ENCODE measurements at regions not wholly inside any gene's neighbourhood (a gene's known extent, or its start where the extent isn't known, plus 50 kb on each side); places are given as distances from the start of the nearest gene placed in this dataset.

DNA sequence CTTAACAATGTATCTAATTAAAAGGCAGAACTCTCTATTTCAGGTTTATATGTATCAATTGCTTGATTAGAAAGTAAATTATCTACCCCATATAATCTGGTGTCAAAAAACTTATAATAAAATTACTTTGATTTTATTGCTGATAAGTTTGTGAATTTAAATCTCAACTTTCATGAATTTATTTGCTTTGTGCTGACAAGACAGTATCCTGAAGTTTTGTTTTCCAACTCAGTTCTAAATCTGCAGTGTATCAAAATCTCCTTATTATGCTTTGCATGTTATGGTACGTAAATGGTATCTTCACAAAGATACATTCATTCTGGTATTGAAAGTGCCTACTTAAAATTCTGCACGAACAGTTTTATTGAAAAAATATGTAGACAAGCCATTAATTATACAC is 78.5 kb upstream of the ZNF717 start:
- no peak for TF ChIP-seq EP300 (IDR thresholded peaks at IDR 0.05; ENCODE audit: borderline replicate concordance)
- TF ChIP-seq CEBPB (IDR thresholded peaks at IDR 0.05) = no peak
- no peak for TF ChIP-seq YY1 (IDR thresholded peaks at IDR 0.05; ENCODE audit: low read depth)
- no peak for TF ChIP-seq MAX (IDR thresholded peaks at IDR 0.05)
- TF ChIP-seq, protein P1, sequence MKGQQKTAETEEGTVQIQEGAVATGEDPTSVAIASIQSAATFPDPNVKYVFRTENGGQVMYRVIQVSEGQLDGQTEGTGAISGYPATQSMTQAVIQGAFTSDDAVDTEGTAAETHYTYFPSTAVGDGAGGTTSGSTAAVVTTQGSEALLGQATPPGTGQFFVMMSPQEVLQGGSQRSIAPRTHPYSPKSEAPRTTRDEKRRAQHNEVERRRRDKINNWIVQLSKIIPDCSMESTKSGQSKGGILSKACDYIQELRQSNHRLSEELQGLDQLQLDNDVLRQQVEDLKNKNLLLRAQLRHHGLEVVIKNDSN (IDR thresholded peaks at IDR 0.05) = no peak
- TF ChIP-seq, protein P2, sequence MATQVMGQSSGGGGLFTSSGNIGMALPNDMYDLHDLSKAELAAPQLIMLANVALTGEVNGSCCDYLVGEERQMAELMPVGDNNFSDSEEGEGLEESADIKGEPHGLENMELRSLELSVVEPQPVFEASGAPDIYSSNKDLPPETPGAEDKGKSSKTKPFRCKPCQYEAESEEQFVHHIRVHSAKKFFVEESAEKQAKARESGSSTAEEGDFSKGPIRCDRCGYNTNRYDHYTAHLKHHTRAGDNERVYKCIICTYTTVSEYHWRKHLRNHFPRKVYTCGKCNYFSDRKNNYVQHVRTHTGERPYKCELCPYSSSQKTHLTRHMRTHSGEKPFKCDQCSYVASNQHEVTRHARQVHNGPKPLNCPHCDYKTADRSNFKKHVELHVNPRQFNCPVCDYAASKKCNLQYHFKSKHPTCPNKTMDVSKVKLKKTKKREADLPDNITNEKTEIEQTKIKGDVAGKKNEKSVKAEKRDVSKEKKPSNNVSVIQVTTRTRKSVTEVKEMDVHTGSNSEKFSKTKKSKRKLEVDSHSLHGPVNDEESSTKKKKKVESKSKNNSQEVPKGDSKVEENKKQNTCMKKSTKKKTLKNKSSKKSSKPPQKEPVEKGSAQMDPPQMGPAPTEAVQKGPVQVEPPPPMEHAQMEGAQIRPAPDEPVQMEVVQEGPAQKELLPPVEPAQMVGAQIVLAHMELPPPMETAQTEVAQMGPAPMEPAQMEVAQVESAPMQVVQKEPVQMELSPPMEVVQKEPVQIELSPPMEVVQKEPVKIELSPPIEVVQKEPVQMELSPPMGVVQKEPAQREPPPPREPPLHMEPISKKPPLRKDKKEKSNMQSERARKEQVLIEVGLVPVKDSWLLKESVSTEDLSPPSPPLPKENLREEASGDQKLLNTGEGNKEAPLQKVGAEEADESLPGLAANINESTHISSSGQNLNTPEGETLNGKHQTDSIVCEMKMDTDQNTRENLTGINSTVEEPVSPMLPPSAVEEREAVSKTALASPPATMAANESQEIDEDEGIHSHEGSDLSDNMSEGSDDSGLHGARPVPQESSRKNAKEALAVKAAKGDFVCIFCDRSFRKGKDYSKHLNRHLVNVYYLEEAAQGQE (IDR thresholded peaks at IDR 0.05; ENCODE audit: low read depth) = no peak
- TF ChIP-seq FOXM1 (IDR thresholded peaks at IDR 0.05; ENCODE audit: borderline replicate concordance, low read depth) = no peak
